Umbilical cord (tissue), 1 donor: ENCODE measurements at regions not wholly inside any gene's neighbourhood (a gene's known extent, or its start where the extent isn't known, plus 50 kb on each side); places are given as distances from the start of the nearest gene placed in this dataset.

ENCODE experiments used
- DNase-seq: peaks from one replicate; pipeline ENCODE4 v3.0.0-alpha.2; 2015; ENCODE audit warnings: low spot score

DNA sequence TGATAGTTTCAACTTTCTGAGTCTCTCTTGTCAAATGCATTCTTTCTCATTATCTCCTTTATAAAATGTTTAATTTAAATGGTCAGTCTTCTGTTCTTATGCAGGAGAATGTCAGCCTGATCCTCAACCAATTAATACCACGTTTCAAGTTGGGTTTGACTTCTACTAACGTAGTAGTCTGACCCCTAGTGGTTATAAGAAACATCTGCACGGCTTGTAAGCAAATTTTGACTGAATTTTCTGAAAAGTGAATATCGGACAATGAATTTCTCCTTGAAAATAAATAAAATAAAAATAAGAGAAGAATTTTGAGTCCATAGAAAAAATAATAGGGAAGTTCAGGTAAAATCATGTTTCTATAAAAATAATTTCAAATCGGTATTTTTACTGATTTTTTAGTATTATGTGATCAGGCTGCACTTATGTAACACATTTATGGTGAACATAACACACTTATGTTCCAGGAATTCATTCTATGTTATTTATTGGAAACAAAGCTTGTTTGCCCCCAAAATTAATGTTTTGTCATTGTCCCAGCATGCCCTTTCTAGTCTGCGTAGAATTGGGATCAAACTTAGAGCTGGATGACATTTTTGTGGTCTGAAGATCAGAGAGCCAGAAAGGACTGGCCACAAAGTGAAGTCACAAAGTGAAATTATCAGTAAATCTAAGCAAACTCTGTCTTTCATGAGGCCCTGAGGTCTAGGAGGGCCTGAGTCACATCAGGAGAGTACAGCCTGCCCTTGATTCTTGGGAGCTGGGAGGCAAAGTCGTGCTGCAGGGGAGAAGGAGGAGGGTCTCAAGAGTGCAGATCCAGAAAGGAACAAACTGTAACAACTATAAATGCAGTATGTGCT is 101.2 kb upstream of the STXBP6 start:
- peak; percentile 57 for DNase-seq

DNA sequence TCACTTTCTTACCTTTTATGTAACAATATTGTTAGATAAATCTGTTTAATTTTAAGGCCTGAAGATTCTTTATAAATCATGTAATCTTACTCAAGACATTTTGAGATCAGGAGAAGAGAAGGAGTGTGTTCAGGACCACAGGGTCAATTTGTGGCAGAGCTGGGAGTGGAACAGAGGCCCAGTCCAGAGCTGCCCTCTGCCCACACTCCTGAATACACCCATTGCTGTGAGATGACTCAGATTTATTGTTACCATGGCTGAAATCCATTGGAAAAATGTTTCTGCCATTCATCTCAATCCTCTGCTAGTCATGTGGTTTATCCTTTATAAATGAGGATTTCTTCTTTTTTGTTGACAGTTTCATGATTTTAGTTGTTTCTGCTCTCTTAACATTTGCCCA is 100.5 kb upstream of the STXBP6 start:
- no peak for DNase-seq

DNA sequence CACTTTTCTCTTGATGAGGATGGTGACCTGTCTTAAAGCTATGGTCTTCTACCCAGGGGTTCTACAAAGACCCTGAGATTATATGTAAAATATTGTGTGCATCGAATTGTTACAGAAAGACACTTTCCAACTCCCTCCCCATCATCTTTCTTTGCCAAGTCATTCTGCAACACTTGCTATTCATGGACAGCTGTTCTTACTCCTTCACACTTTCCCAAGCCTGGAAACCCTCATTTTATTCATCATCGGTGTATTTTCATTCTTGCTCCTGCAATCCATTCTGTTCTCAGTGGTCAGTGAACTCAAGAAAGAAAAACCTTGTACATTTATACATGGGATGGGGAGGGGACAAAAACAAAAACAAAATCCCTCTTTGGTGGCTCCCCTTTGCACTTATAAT is 90.5 kb upstream of the STXBP6 start:
- no peak for DNase-seq

DNA sequence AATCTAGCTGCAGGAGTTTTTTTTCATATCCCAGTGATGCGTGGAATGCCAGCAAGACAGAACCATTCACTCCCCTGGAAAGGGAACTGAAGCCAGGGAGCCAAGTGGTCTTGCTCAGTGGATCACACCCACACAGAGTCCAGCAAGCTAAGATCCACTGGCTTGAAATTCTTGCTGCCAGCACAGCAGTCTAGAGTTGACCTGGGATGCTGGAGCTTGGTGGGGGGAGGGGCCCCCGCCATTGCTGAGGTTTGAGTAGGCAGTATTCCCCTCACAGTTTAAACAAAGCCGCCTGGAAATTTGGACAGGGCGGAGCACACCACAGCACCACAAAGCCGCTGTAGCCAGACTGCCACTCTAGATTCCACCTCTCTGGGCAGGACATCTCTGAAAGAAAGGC is 86.9 kb upstream of the STXBP6 start:
- no peak for DNase-seq

DNA sequence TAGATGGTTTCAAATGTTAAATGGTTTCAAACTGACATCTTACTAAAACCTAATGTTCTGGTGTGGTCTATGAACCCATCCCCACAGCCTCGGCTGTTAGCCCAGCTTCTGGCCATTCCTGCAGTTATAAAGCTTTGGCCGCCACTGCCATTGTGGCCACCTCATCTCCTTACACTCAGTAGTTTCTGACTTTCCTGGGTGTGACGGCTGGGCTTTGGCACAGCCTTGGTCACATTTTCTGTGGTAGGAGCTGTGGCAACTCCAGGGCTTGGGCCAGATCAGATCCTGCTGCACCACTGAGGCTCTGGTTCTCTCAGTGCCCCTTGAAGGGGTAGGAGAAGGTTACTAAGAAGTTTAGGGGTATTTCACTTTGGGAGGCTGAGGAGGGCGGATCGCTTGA is 84.2 kb upstream of the STXBP6 start:
- no peak for DNase-seq

DNA sequence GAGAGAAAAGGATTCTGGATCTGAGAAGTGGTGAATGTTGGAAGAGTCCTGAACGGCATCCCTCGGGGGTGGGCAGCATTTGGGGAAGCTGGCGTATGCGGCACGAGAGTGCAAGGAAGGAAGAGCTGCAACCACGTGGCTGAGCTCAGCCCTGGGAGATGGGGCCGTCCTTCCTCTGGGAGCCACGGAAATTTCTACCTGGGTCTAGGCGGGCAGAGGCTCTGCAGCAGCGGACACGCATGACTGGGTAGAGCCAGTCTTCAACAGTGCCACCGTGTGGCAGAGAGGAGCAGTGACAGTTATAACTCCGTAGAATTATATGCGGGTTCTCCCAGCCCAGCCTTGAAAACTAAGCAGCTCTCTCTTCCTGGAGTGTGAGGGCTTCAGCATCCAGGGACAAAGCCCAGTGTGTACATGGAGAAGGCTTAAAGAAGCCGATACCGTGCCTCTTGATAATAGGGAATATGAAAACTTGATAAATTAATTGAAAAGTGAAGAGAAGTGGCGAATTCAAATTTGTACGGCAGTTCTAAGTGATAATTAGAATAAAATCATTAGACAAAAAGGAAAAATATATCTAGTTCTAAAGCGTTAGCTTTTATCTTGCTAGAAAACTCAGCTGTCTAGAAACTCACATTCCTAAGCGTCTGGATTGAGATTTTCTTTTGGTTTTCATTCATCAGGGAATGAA is 82.9 kb upstream of the STXBP6 start:
- DNase-seq: peak; percentile 82

DNA sequence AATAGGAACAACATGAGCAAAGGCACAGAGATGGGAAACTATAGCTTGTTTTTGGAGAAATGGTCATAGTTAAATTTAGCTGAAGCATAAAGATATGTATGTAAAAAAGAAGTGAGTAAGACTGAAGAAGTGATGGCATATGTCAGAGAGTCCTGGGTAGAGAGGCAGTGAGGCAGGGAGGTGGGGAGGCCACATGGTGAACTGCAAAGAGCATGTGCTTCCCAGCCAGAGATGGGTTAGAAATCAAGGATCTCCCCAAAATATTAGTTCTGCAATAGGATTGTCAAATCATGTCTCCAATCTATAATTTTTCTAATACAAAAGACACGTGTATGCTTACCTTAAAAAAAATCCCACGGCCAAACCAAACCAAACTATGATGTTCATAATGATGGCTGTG is 82.1 kb upstream of the STXBP6 start:
- DNase-seq: no peak

DNA sequence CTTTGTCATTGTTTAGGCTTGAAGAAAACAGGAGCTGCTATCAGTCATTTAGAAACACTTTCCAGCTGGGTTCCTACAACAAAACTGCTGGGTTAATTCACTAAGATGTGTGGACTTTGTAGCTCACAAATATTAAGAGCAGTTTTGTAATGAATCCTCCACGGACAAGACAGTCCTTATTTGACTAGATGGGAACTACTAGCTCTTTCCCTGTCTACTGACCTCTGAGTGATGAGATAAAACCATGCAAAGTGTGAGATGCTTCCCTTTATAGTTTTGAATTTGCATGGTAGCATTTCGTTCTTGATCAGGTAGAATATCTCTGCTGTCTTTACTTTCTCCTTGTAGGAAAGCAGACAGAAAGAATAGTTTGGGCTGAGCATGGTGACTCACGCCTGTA is 72.9 kb upstream of the STXBP6 start:
- no peak for DNase-seq

DNA sequence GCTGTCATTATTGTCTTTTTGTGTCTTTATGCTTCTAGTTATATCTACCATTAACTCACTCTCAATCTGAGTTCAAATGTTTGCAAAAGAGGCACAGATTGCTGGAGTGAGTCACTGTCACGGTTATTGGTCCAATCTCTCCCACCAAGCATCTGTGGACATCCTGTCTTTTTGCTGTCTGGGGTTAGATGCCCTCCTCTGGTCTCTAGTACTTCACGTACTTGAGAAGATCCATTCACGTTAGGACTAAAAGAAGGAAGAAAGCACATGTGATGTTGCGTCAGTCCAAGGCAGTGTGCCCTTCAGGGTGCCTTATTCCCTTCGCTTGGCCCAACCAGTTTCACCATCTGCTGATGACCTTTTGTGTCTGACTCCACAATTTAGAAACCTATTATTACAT is 72.3 kb upstream of the STXBP6 start:
- DNase-seq: no peak

DNA sequence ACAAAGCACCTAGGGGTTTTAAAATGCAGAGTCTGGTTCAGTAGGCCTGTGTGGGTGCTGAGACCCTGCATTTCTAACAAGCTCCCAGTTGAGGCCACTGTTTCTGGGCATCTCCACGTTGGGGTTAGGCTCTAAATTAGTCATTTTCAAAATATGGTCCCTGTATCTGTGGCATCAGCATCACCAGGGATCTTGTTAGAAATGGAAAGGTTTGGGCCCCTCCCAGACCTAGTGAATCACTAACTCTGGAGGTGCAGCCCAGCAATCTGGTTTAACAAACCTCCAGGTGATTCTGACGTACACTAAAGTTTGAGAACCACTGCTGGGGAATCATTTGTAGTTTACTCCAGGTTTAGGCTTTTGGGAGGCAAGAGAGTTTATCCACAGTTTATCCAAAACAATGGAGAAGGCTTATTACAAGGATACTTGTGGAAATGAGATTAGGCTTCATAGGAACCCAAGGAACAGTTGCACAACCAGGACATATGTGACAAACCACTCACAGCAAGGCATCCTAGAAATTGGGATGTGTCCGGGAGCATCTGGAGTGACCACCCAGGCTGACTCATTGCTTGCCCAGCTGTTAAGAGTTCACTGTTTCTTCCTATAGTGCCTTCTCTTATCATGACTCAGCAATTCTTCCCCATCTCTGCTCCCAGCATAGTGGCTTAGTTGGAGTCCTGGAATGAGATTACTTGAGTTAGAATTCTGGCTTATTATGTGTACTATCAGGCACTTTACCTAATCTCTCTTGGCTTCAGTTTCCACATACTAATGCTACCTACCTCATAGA is 71.6 kb upstream of the STXBP6 start:
- DNase-seq: peak; percentile 94

DNA sequence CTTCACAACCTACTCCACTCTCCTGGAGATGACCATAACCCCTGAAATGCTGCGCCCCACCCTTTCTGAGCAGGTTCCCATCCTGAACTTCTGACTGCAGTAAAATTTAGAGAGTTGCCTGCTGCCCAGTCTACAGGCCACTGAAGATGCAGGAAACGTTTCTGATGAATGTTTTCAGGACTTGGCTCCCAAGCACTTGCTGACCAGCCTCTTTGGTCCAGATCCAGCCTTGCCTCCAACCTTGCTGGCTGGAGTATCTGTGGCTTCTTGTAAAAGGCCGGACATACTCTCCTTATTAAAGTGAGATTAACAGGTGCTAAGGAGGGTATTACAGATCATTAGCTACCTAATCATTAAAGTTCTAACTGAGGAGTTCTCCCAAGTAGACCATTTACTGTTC is 70.3 kb upstream of the STXBP6 start:
- no peak for DNase-seq

DNA sequence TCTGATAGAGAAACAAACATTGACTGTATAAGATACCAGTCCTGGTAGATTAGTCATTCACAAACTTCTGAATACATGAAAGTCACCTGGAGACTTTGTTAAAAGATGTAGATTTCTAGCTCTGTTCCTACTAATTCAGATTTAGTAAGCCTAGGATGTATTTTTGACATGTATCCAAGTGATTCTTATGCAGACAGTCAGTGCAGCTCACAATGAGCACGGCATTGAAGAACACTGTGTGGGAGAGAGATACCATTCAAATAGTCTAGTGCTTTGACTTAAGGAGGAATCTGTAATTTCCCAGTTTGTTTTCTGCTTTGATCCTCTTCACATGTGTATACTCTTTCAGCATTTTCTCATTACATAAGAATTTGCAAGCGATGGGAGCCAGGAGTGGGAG is 68.7 kb upstream of the STXBP6 start:
- DNase-seq: no peak

DNA sequence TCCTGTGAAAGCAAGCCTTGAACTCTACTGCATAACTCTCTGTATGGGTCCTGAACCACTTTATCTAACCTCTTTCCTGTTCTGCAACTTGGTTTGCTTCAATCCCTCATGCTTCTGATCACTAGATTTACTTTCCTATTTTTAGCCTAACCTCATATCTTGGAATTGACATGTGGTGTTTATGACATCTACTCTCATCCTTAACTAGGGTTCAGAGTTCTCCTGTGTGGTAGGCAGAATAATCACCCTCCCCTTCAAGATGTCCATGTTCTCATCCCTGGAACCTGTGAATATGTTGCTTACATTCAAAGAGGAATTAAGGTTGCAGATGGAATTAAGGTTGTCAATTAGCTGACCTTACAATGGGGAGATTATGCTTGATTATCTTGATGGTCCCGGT is 67.4 kb upstream of the STXBP6 start:
- no peak for DNase-seq

DNA sequence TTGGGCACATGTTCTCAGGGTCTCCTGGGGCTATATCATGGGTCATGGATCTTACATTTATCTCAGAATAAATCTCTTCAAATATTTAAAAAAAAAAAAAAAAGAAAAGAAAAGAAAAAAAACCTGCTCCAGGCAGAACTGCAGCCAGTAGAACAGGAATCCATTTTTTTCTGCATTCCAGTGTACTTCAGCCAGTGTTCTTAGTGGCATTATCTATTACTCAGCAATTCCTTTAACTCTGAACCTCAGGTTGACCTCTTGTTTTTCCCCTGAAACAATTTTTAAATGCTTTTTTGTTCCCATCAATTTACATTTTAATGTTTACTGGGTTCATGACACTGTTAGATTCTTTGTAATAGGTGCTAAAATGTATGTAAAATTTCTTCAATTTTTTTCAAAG is 66.7 kb upstream of the STXBP6 start:
- peak; percentile 63 for DNase-seq

DNA sequence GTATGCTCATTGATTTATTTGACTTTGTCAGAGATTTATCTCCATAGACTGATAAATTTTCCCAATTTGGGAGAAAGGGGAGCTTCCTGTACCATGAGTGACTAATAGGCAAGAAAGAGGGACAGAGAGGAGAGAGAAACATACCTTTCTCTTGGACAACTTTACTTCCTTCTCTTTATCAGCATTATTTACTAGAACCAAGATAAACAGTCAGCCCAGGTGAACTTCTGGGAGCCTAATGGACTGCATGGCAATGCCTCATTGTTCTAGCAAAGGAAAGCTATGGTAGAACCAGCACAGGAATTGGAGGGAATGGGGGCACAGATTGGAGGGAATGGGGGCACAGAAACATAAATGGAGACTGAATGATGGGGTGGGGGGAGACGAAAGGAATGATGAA is 63.4 kb upstream of the STXBP6 start:
- no peak for DNase-seq

DNA sequence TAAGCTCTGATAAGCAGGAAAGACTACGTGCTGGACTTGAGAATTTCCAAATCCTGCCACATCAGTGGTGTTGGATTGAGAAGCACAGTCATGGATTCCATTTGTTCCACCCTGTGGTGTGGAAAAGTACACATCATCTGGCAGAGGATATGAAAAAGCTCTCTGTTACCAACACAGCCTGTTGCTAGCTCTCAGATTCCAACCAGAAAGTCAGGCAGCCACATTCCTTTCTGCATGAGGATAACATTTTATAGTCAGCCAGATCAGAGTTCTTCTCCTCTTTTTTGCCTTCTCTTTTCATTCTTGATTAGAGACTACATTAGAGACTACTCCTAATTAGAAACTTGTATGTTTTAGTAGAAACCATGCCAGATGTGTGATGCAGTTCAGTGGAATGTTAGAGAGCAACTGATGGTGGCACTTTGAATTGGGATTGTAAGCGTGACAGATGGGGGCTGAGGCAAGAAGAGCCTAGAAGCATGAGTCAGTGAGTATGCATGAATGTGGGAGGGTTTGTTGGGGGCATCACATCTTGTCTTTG is 61.2 kb upstream of the STXBP6 start:
- peak; percentile 99 for DNase-seq

DNA sequence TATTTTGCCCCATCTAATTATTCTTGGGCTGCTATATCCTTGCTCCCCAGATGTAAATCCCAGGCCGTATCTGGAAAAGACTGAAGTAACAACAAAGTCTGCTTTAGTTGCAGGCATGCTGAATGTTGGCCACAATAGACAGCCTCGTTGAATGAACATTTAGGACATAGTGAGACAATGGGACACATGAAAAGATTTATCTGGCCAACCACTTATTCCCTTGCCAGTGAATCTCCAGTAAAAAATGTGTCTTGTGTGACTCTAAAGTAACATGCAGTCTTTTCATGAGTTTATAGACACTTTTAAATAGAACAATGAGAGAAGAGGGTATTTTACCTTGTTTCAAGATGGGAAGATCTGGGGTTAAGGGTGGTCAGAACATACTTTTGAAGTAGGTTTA is 60.2 kb upstream of the STXBP6 start:
- no peak for DNase-seq

DNA sequence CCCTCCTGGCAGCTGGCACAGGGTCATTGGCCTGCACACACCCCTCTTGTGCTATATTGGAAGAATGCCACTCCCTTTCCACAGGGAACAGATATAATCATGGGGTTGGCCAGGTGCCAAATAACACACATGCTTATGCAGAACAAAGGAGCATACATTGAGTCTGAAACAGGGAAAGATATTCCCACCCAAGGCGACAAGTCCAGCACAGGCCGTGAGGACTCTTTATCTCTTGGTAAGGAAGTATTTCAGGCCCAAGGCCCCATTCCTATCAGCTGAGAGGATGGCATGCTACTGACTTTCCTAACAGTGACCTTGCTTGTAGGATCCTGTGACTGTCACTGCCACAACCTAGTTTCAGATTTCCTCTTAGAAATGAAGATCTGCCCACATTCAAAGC is 59.0 kb upstream of the STXBP6 start:
- DNase-seq: no peak

DNA sequence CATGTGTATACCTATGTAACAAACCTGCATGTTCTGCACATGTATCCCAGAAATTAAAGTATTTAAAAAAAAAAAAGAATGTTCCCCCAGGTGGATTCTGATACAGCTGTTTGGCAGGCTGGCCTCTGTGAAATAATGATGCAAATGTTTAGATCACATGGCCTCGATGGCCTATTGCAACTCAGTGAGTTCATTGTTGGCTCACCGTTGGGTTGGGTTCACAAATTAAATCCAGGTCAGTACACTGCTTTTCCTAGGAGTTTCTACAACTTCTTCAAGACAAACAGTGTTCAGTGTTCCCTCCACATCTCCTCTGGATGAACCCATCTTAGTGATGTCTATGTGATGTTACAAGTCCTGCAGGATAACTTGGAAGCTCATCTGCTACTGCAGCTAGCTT is 58.3 kb upstream of the STXBP6 start:
- DNase-seq: no peak

DNA sequence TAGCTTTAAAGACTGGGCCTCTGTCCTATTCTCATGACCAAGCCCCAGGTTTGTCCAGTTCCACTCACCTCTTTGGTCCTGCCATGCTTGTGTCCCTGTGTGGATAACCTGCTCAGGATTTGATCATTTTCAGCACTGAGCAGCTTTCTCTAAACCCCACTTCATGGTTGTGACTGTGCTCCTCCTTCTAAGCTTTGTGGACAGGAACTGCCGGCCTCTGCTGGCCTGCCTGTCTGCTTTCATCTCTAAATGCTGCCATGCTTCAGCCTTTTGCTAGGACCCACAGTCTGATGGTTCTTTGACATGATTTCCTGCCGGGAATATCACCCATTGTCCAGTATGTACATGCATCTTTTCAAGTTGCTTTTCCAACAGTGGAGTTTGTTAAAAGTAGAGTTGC is 53.9 kb upstream of the STXBP6 start:
- DNase-seq: no peak

DNA sequence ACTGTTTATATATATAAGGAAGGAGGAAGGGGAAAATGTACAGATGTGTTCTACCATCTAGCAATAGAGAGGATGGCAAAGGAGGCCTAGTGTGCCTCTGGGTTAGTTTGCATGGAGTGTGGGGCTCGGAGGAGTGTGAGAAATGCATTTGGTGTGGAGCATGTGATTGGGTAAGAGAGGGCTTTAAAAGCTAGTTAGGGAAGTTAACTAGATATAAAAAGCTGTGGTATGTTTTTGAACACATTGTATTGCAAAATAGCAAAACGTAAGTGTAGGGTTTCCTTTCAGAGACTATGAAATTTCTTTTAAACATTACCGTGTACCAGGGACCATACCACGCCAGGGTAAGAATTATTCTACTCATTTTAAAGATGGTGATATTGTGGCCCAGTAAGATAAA is 53.3 kb upstream of the STXBP6 start:
- DNase-seq: no peak

DNA sequence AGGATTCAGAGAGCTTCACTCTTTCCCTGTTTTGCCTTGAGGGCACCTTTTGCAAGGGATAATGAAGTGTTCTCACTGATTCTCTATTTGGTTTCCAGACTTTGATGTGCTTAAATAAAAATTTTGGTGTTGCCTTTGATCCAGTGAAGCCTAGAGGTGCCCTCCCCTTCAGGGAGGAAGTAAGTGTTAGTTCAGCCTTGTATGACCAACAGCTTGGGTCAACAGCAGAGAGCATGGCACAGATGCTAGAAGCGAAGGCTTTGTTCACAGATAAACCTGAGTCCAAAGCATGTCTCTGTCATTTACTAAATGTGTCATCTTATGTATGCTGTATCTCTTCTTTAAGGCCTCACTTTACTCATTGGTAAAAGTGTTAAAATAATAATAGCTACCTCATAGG is 52.8 kb upstream of the STXBP6 start:
- no peak for DNase-seq
